Peyer's patch (tissue), 4 donors: ENCODE measurements at regions not wholly inside any gene's neighbourhood (a gene's known extent, or its start where the extent isn't known, plus 50 kb on each side); places are given as distances from the start of the nearest gene placed in this dataset.

Experiments
- DNase-seq, 3 donors: peaks; one replicate each; pipeline ENCODE4 v3.0.0-alpha.2; 2017 to 2019
- H3K27ac ChIP-seq, 4 donors: fragments of 200-600 bp; sonication (generic); one replicate each; pipeline ENCODE4 v1.5.1; 2016 to 2019
- H3K27me3 ChIP-seq, 2 donors: fragments of 200-600 bp; sonication (generic); one replicate each; pipeline ENCODE4 v1.5.1; 2019
- H3K36me3 ChIP-seq, 3 donors: fragments of 200-600 bp; sonication (generic); one replicate each; pipeline ENCODE4 v1.5.1; 2016 to 2019
- H3K4me1 ChIP-seq, 4 donors: fragments of 200-600 bp; sonication (generic); one replicate each; pipeline ENCODE4 v1.5.1; 2016 to 2019
- H3K4me3 ChIP-seq, 4 donors: fragments of 200-600 bp; sonication (generic); 1 replicate in 3 of 4; 2 replicates in 1 of 4; pipeline ENCODE4 v1.5.1; 2016 to 2019; ENCODE audit warnings: mild to moderate bottlenecking in 1 of 4
- H3K9me3 ChIP-seq, 4 donors: fragments of 200-600 bp; sonication (generic); one replicate each; pipeline ENCODE4 v1.5.1; 2016 to 2019; ENCODE audit warnings: mild to moderate bottlenecking in 1 of 4
- POLR2A ChIP-seq, 2 donors: fragments of 450-650 bp; IDR thresholded peaks; one replicate each; pipeline ENCODE4 v1.5.1; 2017; ENCODE audit warnings: antibody characterized with exemption in 2 of 2, mild to moderate bottlenecking in 2 of 2, moderate library complexity in 2 of 2
- TF ChIP-seq, protein P1 (sequence below), 6 experiments: fragments of 450-650 bp in 4 of 6; fragments of 200-600 bp in 2 of 6; sonication (generic) in 1 of 6; IDR thresholded peaks; one replicate each; pipeline ENCODE4 v1.5.1; 2017 to 2019; ENCODE audit warnings: antibody characterized with exemption in 6 of 6, mild to moderate bottlenecking in 3 of 6, moderate library complexity in 1 of 6

GRCh38 chr10:6305401-6306321 lies 102.9 kb downstream of the PFKFB3 start:
- TF ChIP-seq POLR2A (IDR thresholded peaks at IDR 0.05) = no peak
- TF ChIP-seq, protein P1, sequence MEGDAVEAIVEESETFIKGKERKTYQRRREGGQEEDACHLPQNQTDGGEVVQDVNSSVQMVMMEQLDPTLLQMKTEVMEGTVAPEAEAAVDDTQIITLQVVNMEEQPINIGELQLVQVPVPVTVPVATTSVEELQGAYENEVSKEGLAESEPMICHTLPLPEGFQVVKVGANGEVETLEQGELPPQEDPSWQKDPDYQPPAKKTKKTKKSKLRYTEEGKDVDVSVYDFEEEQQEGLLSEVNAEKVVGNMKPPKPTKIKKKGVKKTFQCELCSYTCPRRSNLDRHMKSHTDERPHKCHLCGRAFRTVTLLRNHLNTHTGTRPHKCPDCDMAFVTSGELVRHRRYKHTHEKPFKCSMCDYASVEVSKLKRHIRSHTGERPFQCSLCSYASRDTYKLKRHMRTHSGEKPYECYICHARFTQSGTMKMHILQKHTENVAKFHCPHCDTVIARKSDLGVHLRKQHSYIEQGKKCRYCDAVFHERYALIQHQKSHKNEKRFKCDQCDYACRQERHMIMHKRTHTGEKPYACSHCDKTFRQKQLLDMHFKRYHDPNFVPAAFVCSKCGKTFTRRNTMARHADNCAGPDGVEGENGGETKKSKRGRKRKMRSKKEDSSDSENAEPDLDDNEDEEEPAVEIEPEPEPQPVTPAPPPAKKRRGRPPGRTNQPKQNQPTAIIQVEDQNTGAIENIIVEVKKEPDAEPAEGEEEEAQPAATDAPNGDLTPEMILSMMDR (IDR thresholded peaks at IDR 0.05) = no peak
- Histone ChIP-seq H3K36me3 (no peaks in the 10 kb centered on the region), H3K27me3 (no peaks in the 10 kb centered on the region), H3K27ac (no peak overlapping the region), H3K4me1 (peaks cover 0 to 7% (median 2%) of the 10 kb centered on the region in 4 donors), H3K4me3 (no peak overlapping the region), H3K9me3 (no peaks in the 10 kb centered on the region)
- DNase-seq = no peak

- Histone ChIP-seq H3K36me3 (no peaks in the 10 kb centered on the region), H3K9me3 (no peaks in the 10 kb centered on the region), H3K4me1 (no peaks in the 10 kb centered on the region), H3K27me3 (no peaks in the 10 kb centered on the region), H3K4me3 (no peak overlapping the region), H3K27ac (no peak overlapping the region)
- no peak for DNase-seq
- TF ChIP-seq, protein P1 (IDR thresholded peaks at IDR 0.05) = no peak
- no peak for TF ChIP-seq POLR2A (IDR thresholded peaks at IDR 0.05)
Observed at GRCh38 chr10:6306917-6307316, 104.2 kb downstream of the PFKFB3 start.

GRCh38 chr10:6309816-6310215 lies 107.1 kb downstream of the PFKFB3 start:
- no peak overlapping the region for H3K27ac ChIP-seq
- no peaks in the 10 kb centered on the region for H3K27me3 ChIP-seq
- H3K36me3 ChIP-seq = no peaks in the 10 kb centered on the region
- H3K9me3 ChIP-seq = no peaks in the 10 kb centered on the region
- no peak for TF ChIP-seq POLR2A (IDR thresholded peaks at IDR 0.05)
- TF ChIP-seq, protein P1 (IDR thresholded peaks at IDR 0.05) = no peak
- no peaks in the 10 kb centered on the region for H3K4me1 ChIP-seq
- DNase-seq = no peak
- no peak overlapping the region for H3K4me3 ChIP-seq

- Histone ChIP-seq H3K36me3 (no peaks in the 10 kb centered on the region), H3K4me1 (no peaks in the 10 kb centered on the region), H3K27me3 (no peaks in the 10 kb centered on the region), H3K27ac (no peak overlapping the region), H3K9me3 (no peaks in the 10 kb centered on the region), H3K4me3 (no peak overlapping the region)
- no peak for TF ChIP-seq POLR2A (IDR thresholded peaks at IDR 0.05)
- TF ChIP-seq, protein P1 (IDR thresholded peaks at IDR 0.05) = no peak
- DNase-seq = no peak
Observed at GRCh38 chr10:6310977-6311376, 108.2 kb downstream of the PFKFB3 start.

- TF ChIP-seq POLR2A (IDR thresholded peaks at IDR 0.05) = no peak
- TF ChIP-seq, protein P1 (IDR thresholded peaks at IDR 0.05) = no peak
- no peaks in the 10 kb centered on the region for H3K27me3 ChIP-seq
- H3K27ac ChIP-seq = no peak overlapping the region
- no peaks in the 10 kb centered on the region for H3K4me1 ChIP-seq
- no peaks in the 10 kb centered on the region for H3K9me3 ChIP-seq
- DNase-seq = no peak
- no peak overlapping the region for H3K4me3 ChIP-seq
- no peaks in the 10 kb centered on the region for H3K36me3 ChIP-seq
Observed at GRCh38 chr10:6311700-6312330, 109.1 kb downstream of the PFKFB3 start.
